GM12875 (cell line): ENCODE measurements at regions not wholly inside any gene's neighbourhood (a gene's known extent, or its start where the extent isn't known, plus 50 kb on each side); places are given as distances from the start of the nearest gene placed in this dataset.
"Not testable (repeated sequence)": the region's sequence is repeated elsewhere in the genome, so short reads cannot be mapped to it uniquely, and the experiment has no call there.

Source experiments
- H3K4me3 ChIP-seq: one replicate; pipeline ENCODE4 v1.5.1; 2011; ENCODE audit warnings: low read depth, low read length, control low read depth
- CTCF ChIP-seq: IDR thresholded peaks from 2 replicates; pipeline ENCODE4 v1.5.1; 2011; ENCODE audit warnings: low read depth, mild to moderate bottlenecking, control low read depth, inconsistent platforms, low read length, moderate library complexity, borderline replicate concordance; ENCODE audit not compliant: insufficient read depth

- no peak overlapping the region for H3K4me3 ChIP-seq
- TF ChIP-seq CTCF: no peak
Observed at GRCh38 chr12:46628176-46628575, 197.6 kb downstream of the SLC38A4 start.

- no peak overlapping the region for H3K4me3 ChIP-seq
- TF ChIP-seq CTCF: no peak
Observed at GRCh38 chr12:46627686-46628085, 198.1 kb downstream of the SLC38A4 start.

GRCh38 chr12:46619474-46619873, 206.3 kb downstream of the SLC38A4 start:
- H3K4me3 ChIP-seq: not testable (repeated sequence)

- not testable (repeated sequence) for H3K4me3 ChIP-seq
Observed at GRCh38 chr12:46617737-46618136, 208.1 kb downstream of the SLC38A4 start.

- H3K4me3 ChIP-seq: no peak overlapping the region
- TF ChIP-seq CTCF: no peak
Observed at GRCh38 chr12:46617167-46617566, 208.6 kb downstream of the SLC38A4 start.

- no peak for TF ChIP-seq CTCF
- H3K4me3 ChIP-seq: no peak overlapping the region
Observed at GRCh38 chr12:46610754-46611153, 215.0 kb downstream of the SLC38A4 start.

- TF ChIP-seq CTCF: no peak
Observed at GRCh38 chr12:46609674-46610073, 216.1 kb downstream of the SLC38A4 start.

GRCh38 chr12:46609273-46609623, 216.5 kb downstream of the SLC38A4 start:
- no peak for TF ChIP-seq CTCF
- H3K4me3 ChIP-seq: no peak overlapping the region

More at GRCh38 chr12:46609674-46610073, 216.1 kb downstream of the SLC38A4 start:
- no peak overlapping the region for H3K4me3 ChIP-seq
